COLO668 (cell line): ENCODE measurements at regions not wholly inside any gene's neighbourhood (a gene's known extent, or its start where the extent isn't known, plus 50 kb on each side); places are given as distances from the start of the nearest gene placed in this dataset.
"Not testable (repeated sequence)": the region's sequence is repeated elsewhere in the genome, so short reads cannot be mapped to it uniquely, and the experiment has no call there.

Source experiments
- DNase-seq: peaks from one replicate; lab custom pipeline; 2025; ENCODE audit not compliant: unreplicated experiment; lab: John Stamatoyannopoulos, UW

- DNase-seq = no peak
These were observed 172.4 kb downstream of the CD24 start for GRCh38 chr6:106802139-106802538.

GRCh38 chr6:106801256-106801655 is 171.9 kb downstream of the QRSL1 start:
- no peak for DNase-seq

GRCh38 chr6:106800379-106800778 is 171.0 kb downstream of the QRSL1 start:
- DNase-seq = no peak

DNA sequence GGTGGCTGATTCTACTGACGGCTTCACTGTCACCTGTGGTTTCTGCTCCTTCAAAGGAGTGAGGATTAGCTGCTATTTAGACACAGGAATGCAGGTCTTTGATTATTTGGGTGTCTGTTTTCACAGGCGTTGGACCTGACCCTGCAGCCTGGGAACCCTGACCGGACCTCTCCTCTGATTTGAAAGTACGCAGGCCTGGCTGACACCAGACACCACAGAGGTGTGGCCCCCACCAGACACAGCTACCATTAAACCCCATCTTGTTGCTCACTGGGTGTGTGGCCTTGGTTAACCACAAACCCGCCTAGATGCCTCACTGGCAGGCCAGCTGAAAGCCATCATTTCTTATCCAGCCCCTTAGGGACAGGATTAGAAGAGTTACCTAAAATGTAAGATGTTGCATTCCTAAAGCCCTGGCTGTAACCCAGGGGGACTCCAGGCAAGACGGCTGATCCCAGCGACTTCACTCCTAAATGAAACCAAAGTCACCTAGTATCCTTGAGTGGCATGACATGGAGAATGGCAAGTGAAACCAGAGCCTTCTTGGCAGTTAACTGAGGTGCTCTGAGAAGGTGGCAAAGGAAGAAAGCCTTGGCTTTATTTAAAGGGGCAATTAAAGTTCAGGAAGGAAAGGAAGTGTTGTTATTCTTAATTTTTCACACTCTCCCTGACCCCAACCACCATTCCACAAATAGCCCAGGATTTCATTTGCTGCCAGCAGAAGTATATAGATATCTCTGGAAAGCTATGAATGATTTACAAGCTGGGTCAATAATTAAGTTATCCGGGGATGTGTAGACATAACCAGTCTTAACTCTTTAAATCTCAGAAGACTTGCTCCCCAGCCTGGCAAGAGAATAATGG is 169.9 kb downstream of the QRSL1 start:
- no peak for DNase-seq

- no peak for DNase-seq
These were observed 167.8 kb downstream of the QRSL1 start for GRCh38 chr6:106797186-106797585.

DNA sequence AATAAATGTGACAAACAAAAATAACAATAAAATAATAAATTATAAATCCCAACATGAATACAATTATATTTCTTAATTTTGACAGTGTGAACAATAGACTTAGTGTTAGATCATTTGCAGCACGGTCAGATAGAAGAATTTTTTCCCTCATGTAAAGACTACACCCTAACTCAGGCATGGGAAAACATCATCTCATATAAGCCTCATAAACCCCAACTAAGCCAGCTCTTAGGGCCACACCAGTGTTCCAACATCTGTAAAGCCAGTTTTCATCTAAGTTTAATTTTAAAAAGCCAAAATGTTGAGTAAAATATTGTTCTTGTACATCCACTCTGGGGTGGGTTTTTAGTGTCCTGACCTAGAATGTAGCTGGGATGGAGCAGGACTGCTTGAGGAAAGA is 167.4 kb downstream of the QRSL1 start:
- DNase-seq = no peak

GRCh38 chr6:106794129-106794528 is 164.8 kb downstream of the QRSL1 start:
- no peak for DNase-seq

GRCh38 chr6:106792536-106793236 is 163.3 kb downstream of the QRSL1 start:
- DNase-seq = no peak

GRCh38 chr6:106790935-106791334 is 161.6 kb downstream of the QRSL1 start:
- no peak for DNase-seq

DNA sequence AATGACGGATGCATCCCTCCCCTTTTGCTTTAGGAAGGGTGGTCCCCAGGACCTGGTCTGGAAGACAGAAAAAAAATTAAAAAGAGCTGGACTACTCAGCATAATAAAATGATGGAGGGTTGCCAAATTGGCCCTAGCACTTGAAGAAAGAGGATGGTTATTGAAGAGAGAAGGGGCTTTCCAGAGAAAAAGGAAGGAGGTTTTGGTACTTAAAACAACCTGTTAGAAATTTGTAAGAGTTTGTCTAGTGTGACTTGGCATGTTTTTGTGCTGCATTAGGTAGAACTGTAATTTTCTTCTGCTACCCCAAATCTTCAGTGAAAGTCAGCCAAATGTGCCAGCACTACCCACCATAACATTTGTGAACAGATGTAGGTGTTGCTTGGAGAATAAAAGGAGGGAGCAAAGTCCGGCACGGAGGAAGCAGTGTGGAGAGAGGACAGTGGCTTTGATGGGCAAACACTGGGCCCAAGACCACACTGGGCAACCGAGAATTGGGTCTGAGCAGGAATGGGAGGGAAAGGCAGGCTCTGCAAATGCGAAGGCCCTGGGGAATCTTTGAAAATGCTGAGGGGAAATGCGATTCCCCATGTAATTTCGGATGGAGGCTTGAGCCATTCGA is 160.9 kb downstream of the QRSL1 start:
- DNase-seq = no peak

DNA sequence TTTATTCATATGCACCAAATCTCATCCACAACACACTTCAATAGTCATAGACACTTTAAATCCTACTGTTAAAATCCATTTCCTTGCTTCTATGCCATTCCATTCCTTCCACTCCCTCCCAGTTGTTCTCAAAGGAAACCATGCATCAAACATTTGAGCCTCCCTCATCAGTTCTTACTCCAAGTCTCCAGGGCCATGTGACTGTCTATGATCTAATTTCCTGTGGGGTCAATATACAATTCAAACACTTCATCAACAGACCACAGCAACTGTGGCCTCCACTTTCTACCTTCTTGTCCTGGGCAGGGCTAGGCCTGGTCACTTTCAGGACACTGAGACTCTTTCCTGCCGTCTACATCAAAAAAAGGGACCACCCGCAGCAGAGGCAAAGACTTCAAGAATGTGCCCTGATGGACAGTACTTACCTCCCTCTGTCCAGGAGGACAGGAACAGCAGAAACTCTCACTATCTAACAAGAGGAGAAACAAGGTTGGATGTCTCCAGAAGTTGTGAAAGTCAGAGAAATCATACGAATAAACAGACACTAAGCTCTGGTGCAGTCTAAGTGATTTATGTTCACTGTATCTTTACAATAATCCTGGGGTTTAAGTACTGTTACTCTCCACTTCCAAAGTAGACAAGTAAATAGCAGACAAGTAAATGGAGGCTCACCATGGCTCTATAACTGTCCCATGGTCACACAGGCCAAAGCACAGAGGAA is 160.2 kb downstream of the QRSL1 start:
- no peak for DNase-seq

GRCh38 chr6:106788761-106789160 is 159.4 kb downstream of the QRSL1 start:
- DNase-seq = no peak

- no peak for DNase-seq
These were observed 158.2 kb downstream of the QRSL1 start for GRCh38 chr6:106787327-106788196.

DNA sequence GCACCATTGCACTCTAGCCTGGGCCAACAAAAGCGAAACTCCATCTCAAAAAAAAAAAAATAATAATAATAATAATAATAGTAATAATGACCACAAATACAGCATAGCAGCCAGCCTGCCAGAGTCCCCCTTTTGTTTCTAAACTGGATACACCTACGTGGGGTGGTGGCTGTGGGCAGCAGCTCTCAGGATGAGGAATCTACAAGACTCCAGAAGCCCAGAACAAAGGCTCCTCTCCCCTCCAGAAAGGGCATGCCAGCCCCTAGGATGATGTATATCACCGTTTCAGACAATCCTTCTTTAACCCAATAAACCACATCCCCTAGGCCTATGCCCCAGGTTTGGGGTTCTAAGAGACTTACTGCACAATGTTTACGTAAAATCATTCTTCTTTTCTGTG is 155.9 kb downstream of the QRSL1 start:
- DNase-seq = no peak

DNA sequence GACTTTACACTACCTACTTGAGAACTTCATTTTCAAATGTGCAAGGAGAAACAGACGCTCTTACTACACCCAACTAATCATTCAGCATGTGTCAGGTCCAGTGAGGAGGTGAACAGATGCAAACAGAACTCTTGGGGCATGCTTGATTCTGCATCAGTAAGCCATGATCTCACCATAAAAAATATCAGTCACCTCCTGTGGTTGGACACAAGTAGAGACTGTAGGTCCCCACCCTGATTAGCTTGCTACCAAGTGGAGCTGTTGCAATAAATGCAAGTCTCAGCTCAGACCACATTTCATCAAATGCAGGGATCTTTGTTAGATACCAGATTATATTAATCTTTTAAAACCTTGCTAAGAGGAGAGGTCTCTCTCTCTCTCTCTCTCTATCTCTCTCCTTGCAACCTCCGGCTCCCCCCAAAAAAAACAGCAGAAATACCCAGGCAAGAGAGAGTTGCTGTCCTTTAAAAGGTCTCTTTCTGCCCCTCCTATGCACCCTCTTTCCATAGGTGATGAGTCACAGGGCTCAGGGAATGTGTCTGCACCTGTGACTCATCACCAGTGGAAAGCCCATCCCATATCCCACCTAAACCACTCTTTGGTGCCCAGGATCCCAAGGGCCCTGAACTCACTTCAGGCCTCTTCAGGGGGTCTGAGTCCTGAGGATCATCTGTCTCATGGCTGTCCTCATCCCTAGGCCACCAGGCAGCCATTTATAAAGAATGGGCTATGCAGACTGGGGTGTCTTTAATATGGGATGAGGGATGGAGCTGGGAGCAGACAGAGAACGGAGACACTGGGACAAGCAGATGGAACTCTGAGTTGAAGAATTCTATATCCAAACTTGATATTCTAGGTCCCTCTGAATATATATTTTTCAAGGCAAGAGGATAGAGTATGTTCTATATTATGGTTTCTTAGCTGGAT is 154.5 kb downstream of the QRSL1 start:
- DNase-seq = no peak

DNA sequence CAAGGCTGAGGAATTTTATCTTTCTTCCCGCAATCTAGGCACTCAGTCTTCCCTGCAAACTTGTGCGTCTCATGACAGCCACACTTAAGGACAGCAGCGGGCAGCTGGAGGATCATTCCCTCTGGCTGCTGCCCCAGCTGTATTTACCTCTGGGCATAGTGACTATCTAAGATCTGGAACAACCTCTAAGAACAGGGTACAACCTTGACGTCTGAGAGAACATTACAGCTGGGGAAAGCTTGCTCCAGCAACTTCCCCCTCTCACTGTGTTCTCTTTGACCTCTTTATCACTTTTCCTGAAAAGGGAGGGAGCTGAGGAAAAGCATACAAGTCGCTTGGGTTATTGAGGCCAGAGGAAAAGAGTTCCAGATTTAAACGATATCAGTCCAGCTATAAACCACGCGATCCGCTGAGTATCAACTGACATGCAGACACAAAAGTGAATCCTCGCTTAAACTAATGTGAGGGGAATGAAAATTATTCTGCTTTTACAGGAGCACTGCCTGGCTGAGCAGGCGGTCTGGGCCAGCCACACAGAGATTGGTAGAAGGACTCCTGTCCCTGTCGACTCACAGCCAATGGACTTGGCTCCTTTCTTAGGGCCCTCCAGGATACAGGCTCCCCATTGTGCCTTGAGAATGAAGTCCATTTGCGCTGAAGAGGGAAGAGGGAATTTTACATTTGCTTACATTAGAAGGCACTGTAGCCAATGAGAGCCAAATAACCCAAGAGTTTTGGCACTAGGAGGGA is 153.3 kb downstream of the QRSL1 start:
- no peak for DNase-seq

DNA sequence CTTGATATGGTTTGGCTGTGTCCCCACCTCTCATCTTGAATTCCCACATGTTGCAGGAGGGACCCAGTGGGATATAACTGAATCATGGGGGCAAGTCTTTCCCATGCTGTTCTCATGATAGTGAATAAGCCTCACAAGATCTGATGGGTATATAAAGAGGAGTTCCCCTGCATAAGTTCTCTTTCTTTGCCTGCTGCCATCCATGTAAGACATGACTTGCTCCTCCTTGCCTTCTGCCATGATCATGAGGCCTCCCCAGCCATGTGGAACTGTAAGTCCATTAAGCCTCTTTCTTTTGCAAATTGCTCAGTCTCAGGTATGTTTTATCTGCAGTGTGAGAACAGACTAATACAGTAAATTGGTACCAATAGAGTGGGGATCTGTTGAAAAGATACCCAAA is 150.2 kb downstream of the QRSL1 start:
- not testable (repeated sequence) for DNase-seq

DNA sequence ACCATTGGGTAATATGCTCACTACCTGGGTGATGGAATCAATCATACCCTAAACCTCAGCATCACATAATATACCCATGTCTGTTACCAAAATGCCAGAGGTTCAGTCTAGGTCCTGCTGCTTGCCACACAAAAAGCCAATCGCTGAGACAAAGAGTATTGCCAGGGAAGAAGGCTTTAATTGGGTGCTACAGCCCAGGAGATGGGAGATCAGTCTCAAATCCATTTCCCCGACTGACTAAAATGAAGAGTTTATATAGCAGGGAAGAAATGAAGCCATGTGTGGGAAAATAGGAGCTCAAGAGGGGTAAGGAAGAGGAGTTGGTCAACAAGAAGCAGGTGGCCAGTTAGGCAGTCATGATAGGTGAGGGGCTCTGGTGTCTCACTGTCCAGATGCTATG is 149.6 kb downstream of the QRSL1 start:
- no peak for DNase-seq
